ENCODE measurements at regions not wholly inside any gene's neighbourhood (a gene's known extent, or its start where the extent isn't known, plus 50 kb on each side); places are given as distances from the start of the nearest gene placed in this dataset.

DNA sequence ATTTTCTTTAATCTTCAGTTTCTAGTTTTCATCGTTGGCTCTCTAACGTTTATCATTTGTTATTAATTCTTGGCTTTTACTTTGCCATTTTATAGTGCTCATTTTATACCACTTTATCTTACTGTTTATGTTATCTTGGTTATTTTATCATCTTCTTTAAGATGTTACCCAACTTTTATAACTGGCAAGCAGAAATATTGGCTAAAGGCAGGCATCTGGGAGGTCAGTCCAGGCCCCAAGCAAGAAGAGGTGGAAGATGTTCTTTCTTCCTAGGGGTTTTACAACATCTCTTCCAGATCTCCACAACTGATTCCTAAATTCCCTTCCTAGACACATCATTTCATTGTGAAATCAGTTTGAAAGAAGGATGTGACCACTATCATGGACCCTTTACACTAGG, 208.1 kb downstream of the AHR start:
- DNase-seq (ENCODE audit: low read depth), result no peak
- no peak overlapping the region for H3K4me3 ChIP-seq (ENCODE audit: low read depth, low read length)
- TF ChIP-seq, protein P1, sequence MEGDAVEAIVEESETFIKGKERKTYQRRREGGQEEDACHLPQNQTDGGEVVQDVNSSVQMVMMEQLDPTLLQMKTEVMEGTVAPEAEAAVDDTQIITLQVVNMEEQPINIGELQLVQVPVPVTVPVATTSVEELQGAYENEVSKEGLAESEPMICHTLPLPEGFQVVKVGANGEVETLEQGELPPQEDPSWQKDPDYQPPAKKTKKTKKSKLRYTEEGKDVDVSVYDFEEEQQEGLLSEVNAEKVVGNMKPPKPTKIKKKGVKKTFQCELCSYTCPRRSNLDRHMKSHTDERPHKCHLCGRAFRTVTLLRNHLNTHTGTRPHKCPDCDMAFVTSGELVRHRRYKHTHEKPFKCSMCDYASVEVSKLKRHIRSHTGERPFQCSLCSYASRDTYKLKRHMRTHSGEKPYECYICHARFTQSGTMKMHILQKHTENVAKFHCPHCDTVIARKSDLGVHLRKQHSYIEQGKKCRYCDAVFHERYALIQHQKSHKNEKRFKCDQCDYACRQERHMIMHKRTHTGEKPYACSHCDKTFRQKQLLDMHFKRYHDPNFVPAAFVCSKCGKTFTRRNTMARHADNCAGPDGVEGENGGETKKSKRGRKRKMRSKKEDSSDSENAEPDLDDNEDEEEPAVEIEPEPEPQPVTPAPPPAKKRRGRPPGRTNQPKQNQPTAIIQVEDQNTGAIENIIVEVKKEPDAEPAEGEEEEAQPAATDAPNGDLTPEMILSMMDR (IDR thresholded peaks at IDR 0.05; ENCODE audit: control insufficient read depth, extremely low read depth, insufficient read depth), result no peak

DNA sequence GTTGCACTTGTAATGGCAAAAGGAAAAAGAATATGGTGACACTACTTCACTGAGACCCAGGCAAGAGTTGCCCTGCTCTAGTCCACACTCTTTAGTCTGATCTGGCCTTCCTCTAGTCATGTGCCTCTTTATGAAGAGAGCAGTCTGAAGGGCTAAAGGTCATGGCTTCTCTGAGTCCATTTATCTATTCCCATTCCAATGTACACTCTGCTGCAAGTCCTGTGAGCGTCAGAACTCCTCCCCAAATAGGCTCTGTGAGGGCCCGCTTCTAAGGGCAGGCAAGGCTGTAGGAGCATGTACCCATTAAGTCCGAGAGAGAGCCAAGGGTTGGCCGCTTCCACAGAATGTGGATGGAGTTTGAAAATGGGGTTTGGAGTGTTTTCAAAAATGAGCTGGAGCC, 209.3 kb downstream of the AHR start:
- TF ChIP-seq, protein P1 (IDR thresholded peaks at IDR 0.05; ENCODE audit: control insufficient read depth, extremely low read depth, insufficient read depth), result no peak
- DNase-seq (ENCODE audit: low read depth), result no peak
- H3K4me3 ChIP-seq (ENCODE audit: low read depth, low read length), result no peak overlapping the region

DNA sequence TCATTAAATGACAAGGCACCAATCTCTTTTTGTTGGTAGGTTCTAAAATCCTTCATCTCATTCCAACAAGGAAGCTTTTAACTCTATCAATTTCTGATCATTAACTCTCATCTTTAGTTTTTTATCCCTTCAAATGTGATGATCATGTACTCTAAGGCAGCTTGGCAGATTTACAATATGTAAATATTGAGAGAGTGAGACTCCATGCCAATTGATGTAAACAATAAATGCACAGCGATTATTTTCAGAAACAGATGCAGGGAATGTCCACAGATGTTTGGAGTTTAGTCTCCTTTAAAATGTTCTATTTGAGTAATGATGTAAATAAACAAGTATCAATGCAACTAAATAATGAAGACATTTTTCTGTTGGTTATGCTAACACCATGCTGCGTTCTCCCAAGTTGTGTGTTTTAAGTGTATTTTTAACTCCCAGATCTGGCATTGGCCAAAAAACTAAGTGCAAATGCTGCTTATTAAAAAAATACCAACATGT, 213.8 kb downstream of the AHR start:
- peak; percentile 68 for DNase-seq (ENCODE audit: low read depth)
- TF ChIP-seq, protein P1 (IDR thresholded peaks at IDR 0.05; ENCODE audit: control insufficient read depth, extremely low read depth, insufficient read depth), result no peak

DNA sequence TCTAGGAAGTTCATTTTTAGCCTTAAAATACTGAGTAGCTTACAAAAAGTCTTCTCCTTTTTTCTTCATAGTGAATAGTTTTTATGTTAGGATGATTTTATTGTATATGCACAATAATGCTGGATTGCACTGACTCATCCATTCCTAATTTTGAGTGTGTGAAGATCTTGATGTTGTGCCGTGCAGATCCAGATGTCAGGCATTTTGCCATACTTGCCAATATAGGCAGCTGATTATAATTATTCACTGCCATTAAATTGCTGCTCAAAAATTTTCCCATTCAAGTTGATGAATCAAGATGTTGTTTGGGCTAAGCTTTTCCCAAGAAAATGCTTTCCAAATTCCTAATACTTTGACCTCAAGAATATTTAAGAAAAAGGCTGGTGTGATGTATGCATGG, 218.3 kb downstream of the AHR start:
- TF ChIP-seq, protein P1 (IDR thresholded peaks at IDR 0.05; ENCODE audit: control insufficient read depth, extremely low read depth, insufficient read depth), result no peak
- DNase-seq (ENCODE audit: low read depth), result no peak
- no peak overlapping the region for H3K4me3 ChIP-seq (ENCODE audit: low read depth, low read length)

More for the DNA sequence above, 213.8 kb downstream of the AHR start:
- H3K4me3 ChIP-seq (ENCODE audit: low read depth, low read length), result no peak overlapping the region

DNA sequence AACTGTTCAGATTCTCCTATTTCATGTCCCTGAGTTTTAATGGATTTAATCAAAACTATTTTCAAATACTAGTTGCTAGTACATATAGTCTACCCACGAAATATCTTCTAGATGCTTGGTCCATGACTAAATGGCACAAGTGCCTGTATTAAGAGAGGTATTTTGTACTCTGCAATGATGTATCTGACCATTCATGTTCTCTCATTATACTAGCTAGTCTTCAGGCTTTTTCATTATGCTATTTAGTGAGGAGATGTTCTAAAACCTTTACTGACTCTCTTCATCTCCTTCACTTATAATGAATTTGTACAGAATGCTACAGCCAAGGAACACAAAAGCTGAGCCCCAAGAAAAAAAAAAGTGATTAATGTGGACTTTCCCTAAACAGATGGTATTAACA, 222.5 kb downstream of the AHR start:
- TF ChIP-seq, protein P1 (IDR thresholded peaks at IDR 0.05; ENCODE audit: control insufficient read depth, extremely low read depth, insufficient read depth), result no peak
- no peak overlapping the region for H3K4me3 ChIP-seq (ENCODE audit: low read depth, low read length)
- no peak for DNase-seq (ENCODE audit: low read depth)

DNA sequence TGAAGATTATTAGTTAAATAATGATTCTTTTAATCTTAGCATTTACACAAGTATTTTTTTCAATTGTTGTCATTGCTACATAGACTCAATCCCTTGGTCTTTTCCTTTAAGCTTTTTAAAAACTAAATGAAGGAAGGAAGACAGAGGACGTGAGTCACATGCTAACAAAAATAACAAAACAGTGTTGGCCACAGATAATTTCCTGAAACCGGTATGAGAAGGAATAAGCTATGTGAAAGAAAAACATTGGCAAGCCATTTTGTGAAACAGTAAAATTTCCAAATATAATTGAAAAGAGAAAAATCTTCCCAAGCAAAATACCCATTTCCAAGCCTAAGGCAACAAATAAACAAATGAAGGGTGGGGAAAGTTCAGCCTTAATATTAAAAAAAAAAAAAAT, 223.0 kb downstream of the AHR start:
- TF ChIP-seq, protein P1 (IDR thresholded peaks at IDR 0.05; ENCODE audit: control insufficient read depth, extremely low read depth, insufficient read depth), result no peak
- no peak for DNase-seq (ENCODE audit: low read depth)
- H3K4me3 ChIP-seq (ENCODE audit: low read depth, low read length), result no peak overlapping the region
